A673 (cell line): ENCODE measurements at regions not wholly inside any gene's neighbourhood (a gene's known extent, or its start where the extent isn't known, plus 50 kb on each side); places are given as distances from the start of the nearest gene placed in this dataset.

Experiments
- BruUV-seq: library from RNA; stranded (reverse); fragments of 400-500 nt; replicated peaks from 2 replicates; lab custom pipeline; 2021; lab: Mats Ljungman, UMichigan
- CTCF ChIA-PET: fragments of 300-600 bp; sonication (Branson Sonifier 250); formaldehyde crosslinking; loops from one replicate; lab custom pipeline; 2022; ENCODE audit warnings: antibody characterized with exemption; lab: Charles Lee
- POLR2A ChIA-PET: fragments of 300-600 bp; sonication (Branson Sonifier 250); formaldehyde crosslinking; loops from one replicate; lab custom pipeline; 2022; ENCODE audit warnings: antibody characterized with exemption; ENCODE audit not compliant: low non-redundant PET; lab: Charles Lee
- DNase-seq: peaks from one replicate; pipeline ENCODE4 v3.0.0-alpha.2; 2015; ENCODE audit warnings: low spot score
- H3K27ac ChIP-seq: fragments of 200-600 bp; sonication (generic); 2 replicates; pipeline ENCODE4 v1.5.1; 2016; ENCODE audit warnings: mixed run types, low read depth, mild to moderate bottlenecking, mixed read lengths, antibody characterized with exemption, low read length; ENCODE audit not compliant: poor library complexity, severe bottlenecking
- H3K27me3 ChIP-seq: fragments of 200-600 bp; sonication (generic); replicated peaks from 2 replicates; pipeline ENCODE4 v1.6.1; 2017; ENCODE audit warnings: mixed run types, low read depth, mild to moderate bottlenecking, mixed read lengths, antibody characterized with exemption, low read length; ENCODE audit not compliant: insufficient read depth, poor library complexity
- H3K36me3 ChIP-seq: fragments of 200-600 bp; sonication (generic); 2 replicates; pipeline ENCODE4 v1.6.1; 2016; ENCODE audit warnings: mixed run types, mild to moderate bottlenecking, mixed read lengths, antibody characterized with exemption, low read length; ENCODE audit not compliant: insufficient read depth, poor library complexity, severe bottlenecking
- H3K4me1 ChIP-seq: fragments of 200-600 bp; sonication (generic); 2 replicates; pipeline ENCODE4 v1.6.1; 2017; ENCODE audit warnings: mixed run types, mild to moderate bottlenecking, mixed read lengths, antibody characterized with exemption, low read length; ENCODE audit not compliant: insufficient read depth, poor library complexity, severe bottlenecking
- H3K4me3 ChIP-seq: fragments of 200-600 bp; sonication (generic); 2 replicates; pipeline ENCODE4 v1.5.1; 2016; ENCODE audit warnings: low read depth, mixed run types, mild to moderate bottlenecking, mixed read lengths, low read length; ENCODE audit not compliant: poor library complexity, severe bottlenecking
- H3K9me3 ChIP-seq: fragments of 200-600 bp; sonication (generic); 2 replicates; pipeline ENCODE4 v1.6.1; 2016; ENCODE audit warnings: mixed run types, low read depth, mild to moderate bottlenecking, mixed read lengths, antibody characterized with exemption, low read length; ENCODE audit not compliant: poor library complexity, severe bottlenecking
- CTCF ChIP-seq: fragments of 300-800, 200-600 bp; sonication (generic); conservative IDR thresholded peaks from 2 replicates; pipeline ENCODE4 v1.5.1; 2017; ENCODE audit warnings: low read depth, mild to moderate bottlenecking, antibody characterized with exemption, low read length, moderate library complexity, mixed read lengths
- EZH2 ChIP-seq: fragments of 200-600 bp; sonication (generic); IDR thresholded peaks from 2 replicates; pipeline ENCODE4 v1.6.1; 2017; ENCODE audit warnings: borderline replicate concordance, low read depth, mild to moderate bottlenecking, mixed read lengths, antibody characterized with exemption, low read length; ENCODE audit not compliant: poor library complexity, severe bottlenecking
- intact Hi-C: fragments of 100-400 bp; cut with micrococcal nuclease; formaldehyde crosslinking; loops from one replicate; pipeline ENCODE4 v1.10.0; 2022; ENCODE audit not compliant: unreplicated experiment

GRCh38 chr5:57067597-57067924 is 106.3 kb upstream of the GPBP1 start:
- ChIA-PET CTCF (no interaction called here), POLR2A (no interaction called here)
- Histone ChIP-seq H3K4me3 (no peak overlapping the region), H3K9me3 (no peaks in the 10 kb centered on the region), H3K27ac (no peak overlapping the region), H3K4me1 (peaks cover 9% of the 10 kb centered on the region), H3K27me3 (no peaks in the 10 kb centered on the region), H3K36me3 (no peaks in the 10 kb centered on the region)
- intact Hi-C loops, result no loop called here
- DNase-seq, result peak; percentile 37
- BruUV-seq, result no TSS peak
- TF ChIP-seq CTCF (no peak), EZH2 (no peak)

GRCh38 chr5:57069115-57069835 is 104.6 kb upstream of the GPBP1 start:
- Histone ChIP-seq H3K27me3 (no peaks in the 10 kb centered on the region), H3K4me3 (no peak overlapping the region), H3K36me3 (no peaks in the 10 kb centered on the region), H3K9me3 (no peaks in the 10 kb centered on the region), H3K27ac (no peak overlapping the region), H3K4me1 (peaks cover 9% of the 10 kb centered on the region)
- TF ChIP-seq EZH2 (no peak), CTCF (no peak)
- POLR2A ChIA-PET, result no interaction called here
- BruUV-seq, result no TSS peak
- DNase-seq, result no peak
- CTCF ChIA-PET, result no interaction called here
- intact Hi-C loops, result no loop called here

- Histone ChIP-seq H3K4me3 (no peak overlapping the region), H3K36me3 (no peaks in the 10 kb centered on the region), H3K27me3 (no peaks in the 10 kb centered on the region), H3K27ac (no peak overlapping the region), H3K9me3 (no peaks in the 10 kb centered on the region), H3K4me1 (peaks cover 6% of the 10 kb centered on the region)
- POLR2A ChIA-PET, result no interaction called here
- CTCF ChIA-PET, result no interaction called here
- no peak for DNase-seq
- no TSS peak for BruUV-seq
- TF ChIP-seq CTCF, result no peak
- no peak for TF ChIP-seq EZH2
- intact Hi-C loops, result no loop called here
These were observed 101.5 kb upstream of the GPBP1 start for GRCh38 chr5:57072218-57072892.
